ENCODE measurements at regions not wholly inside any gene's neighbourhood (a gene's known extent, or its start where the extent isn't known, plus 50 kb on each side); places are given as distances from the start of the nearest gene placed in this dataset.

DNA sequence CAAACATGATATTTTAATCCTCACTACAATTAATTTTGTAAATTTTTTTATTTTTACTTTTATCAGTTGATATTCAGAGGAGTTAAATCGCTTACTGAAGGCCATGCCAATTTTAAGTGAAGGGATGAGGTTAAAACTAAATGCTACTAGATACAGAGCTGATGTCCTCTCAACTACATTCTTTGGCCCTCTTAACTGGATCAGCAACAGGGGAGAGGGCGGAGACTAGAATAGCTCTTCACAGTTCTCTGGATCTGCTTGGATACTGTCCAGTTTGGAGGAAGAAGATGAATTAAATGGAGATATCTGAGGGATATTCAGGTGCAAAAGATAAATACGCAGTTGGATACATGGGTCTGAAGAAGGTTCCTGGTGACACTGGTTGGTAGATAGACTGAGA lies 85.6 kb upstream of the LYSMD4 start:
- no peak for ATAC-seq
- Histone ChIP-seq H3K27me3 (ENCODE audit: control insufficient read depth in 1 of 2, insufficient read depth in 2 of 2, low read length in 2 of 2) (no peaks in the 10 kb centered on the region), H3K79me2 (ENCODE audit: insufficient read depth, low read length) (no peaks in the 10 kb centered on the region), H4K20me1 (ENCODE audit: insufficient read depth, low read length) (no peaks in the 10 kb centered on the region), H3K4me2 (ENCODE audit: low read depth, low read length) (no peak overlapping the region), H3K9me3 (ENCODE audit: low read length) (no peaks in the 10 kb centered on the region), H3K27ac (ENCODE audit: extremely low read length, insufficient read depth, low read length) (no peak overlapping the region), H2AFZ (ENCODE audit: low read length) (no peak overlapping the region), H3K36me3 (replicated peaks in 1 of 2; ENCODE audit: control insufficient read depth in 1 of 2, insufficient read depth in 2 of 2, low read length in 2 of 2) (peaks cover 0 to 7% of the 10 kb centered on the region in 2 experiments; a peak in 3 of 5 replicates), H3K4me3 (replicated peaks in 1 of 3; ENCODE audit: insufficient read depth in 1 of 3, low read depth in 2 of 3, low read length in 3 of 3) (no peak overlapping the region), H3K4me1 (ENCODE audit: insufficient read depth, low read length) (no peaks in the 10 kb centered on the region), H3K9ac (ENCODE audit: insufficient read depth, low read depth, low read length) (no peak overlapping the region)
- 97% methylated on average over 3 of the region's 3 CpGs for WGBS (ENCODE audit: low lambda C conversion rate)
- in situ Hi-C loops (cut with HindIII; ENCODE audit: extremely low pct_ligation_motif_present, low pct_unique_long_range_greater_than_20kb) (no loop called here), intact Hi-C loops (cut with micrococcal nuclease; ENCODE audit: unreplicated experiment) (no loop called here)
- ChIA-PET POLR2A (no interaction called here), CTCF (ENCODE audit: low intra/inter-chr PET ratio, low total read pairs) (no interaction called here)
- no peak for FAIRE-seq
- DNase-seq (ENCODE audit: low spot score), result no peak
- no TSS peak for BruUV-seq (replicated peaks)
- TF ChIP-seq HNRNPH1 (optimal IDR thresholded peaks at IDR 0.05; ENCODE audit: low read depth, low read length) (no peak), CBX1 (IDR thresholded peaks at IDR 0.05; ENCODE audit: low read depth) (no peak), PPARG (CRISPR knock-in tag; conservative IDR thresholded peaks at IDR 0.05) (no peak), ZNF546 (CRISPR knock-in tag; conservative IDR thresholded peaks at IDR 0.05) (no peak), ZNF138 (CRISPR knock-in tag; IDR thresholded peaks at IDR 0.05; ENCODE audit: low read depth) (no peak), BATF2 (CRISPR knock-in tag; IDR thresholded peaks at IDR 0.05) (no peak), ZNF773 (CRISPR knock-in tag; IDR thresholded peaks at IDR 0.05; ENCODE audit: borderline replicate concordance) (no peak), ZNF549 (CRISPR knock-in tag; IDR thresholded peaks at IDR 0.05) (no peak), RARA (CRISPR knock-in tag; IDR thresholded peaks at IDR 0.05) (no peak), SOX13 (IDR thresholded peaks at IDR 0.05) (no peak), SOX13 (CRISPR knock-in tag; conservative IDR thresholded peaks at IDR 0.05 in 1 of 2, IDR thresholded peaks at IDR 0.05 in 1 of 2) (no peak), ZUFSP (CRISPR knock-in tag; IDR thresholded peaks at IDR 0.05; ENCODE audit: borderline replicate concordance) (no peak), PCBP2 (optimal IDR thresholded peaks at IDR 0.05; ENCODE audit: low read depth, low read length, poor library complexity, severe bottlenecking) (no peak), ZBTB2 (CRISPR knock-in tag; IDR thresholded peaks at IDR 0.05; ENCODE audit: low read depth) (no peak), KLF13 (CRISPR knock-in tag; IDR thresholded peaks at IDR 0.05) (no peak), ZNF468 (CRISPR knock-in tag; IDR thresholded peaks at IDR 0.05) (no peak), ZNF850 (CRISPR knock-in tag; conservative IDR thresholded peaks at IDR 0.05) (no peak)
- TF ChIP-seq, protein P1, sequence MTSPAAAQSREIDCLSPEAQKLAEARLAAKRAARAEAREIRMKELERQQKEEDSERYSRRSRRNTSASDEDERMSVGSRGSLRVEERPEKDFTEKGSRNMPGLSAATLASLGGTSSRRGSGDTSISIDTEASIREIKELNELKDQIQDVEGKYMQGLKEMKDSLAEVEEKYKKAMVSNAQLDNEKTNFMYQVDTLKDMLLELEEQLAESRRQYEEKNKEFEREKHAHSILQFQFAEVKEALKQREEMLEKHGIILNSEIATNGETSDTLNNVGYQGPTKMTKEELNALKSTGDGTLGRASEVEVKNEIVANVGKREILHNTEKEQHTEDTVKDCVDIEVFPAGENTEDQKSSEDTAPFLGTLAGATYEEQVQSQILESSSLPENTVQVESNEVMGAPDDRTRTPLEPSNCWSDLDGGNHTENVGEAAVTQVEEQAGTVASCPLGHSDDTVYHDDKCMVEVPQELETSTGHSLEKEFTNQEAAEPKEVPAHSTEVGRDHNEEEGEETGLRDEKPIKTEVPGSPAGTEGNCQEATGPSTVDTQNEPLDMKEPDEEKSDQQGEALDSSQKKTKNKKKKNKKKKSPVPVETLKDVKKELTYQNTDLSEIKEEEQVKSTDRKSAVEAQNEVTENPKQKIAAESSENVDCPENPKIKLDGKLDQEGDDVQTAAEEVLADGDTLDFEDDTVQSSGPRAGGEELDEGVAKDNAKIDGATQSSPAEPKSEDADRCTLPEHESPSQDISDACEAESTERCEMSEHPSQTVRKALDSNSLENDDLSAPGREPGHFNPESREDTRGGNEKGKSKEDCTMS (CRISPR knock-in tag; conservative IDR thresholded peaks at IDR 0.05), result no peak
- TF ChIP-seq, protein P2, sequence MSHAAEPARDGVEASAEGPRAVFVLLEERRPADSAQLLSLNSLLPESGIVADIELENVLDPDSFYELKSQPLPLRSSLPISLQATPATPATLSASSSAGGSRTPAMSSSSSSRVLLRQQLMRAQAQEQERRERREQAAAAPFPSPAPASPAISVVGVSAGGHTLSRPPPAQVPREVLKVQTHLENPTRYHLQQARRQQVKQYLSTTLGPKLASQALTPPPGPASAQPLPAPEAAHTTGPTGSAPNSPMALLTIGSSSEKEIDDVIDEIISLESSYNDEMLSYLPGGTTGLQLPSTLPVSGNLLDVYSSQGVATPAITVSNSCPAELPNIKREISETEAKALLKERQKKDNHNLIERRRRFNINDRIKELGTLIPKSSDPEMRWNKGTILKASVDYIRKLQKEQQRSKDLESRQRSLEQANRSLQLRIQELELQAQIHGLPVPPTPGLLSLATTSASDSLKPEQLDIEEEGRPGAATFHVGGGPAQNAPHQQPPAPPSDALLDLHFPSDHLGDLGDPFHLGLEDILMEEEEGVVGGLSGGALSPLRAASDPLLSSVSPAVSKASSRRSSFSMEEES (CRISPR knock-in tag; IDR thresholded peaks at IDR 0.05), result no peak

Data from HepG2 (cell line).